GM06990 (cell line): ENCODE measurements at regions not wholly inside any gene's neighbourhood (a gene's known extent, or its start where the extent isn't known, plus 50 kb on each side); places are given as distances from the start of the nearest gene placed in this dataset.
"Not testable (repeated sequence)": the region's sequence is repeated elsewhere in the genome, so short reads cannot be mapped to it uniquely, and the experiment has no call there.

ENCODE experiments used
- DNase-seq: peaks from one replicate; pipeline ENCODE4 v3.0.0-alpha.2; 2011; ENCODE audit not compliant: insufficient read length; ENCODE audit errors: extremely low read depth
- H3K27me3 ChIP-seq: replicated peaks from 2 replicates; pipeline ENCODE4 v1.6.0; 2011; ENCODE audit warnings: low read length; ENCODE audit not compliant: control insufficient read depth, insufficient read depth
- H3K36me3 ChIP-seq: 2 replicates; pipeline ENCODE4 v1.5.1; 2011; ENCODE audit warnings: low read length; ENCODE audit not compliant: control insufficient read depth, insufficient read depth
- H3K4me3 ChIP-seq: replicated peaks from 2 replicates; pipeline ENCODE4 v1.5.1; 2011; ENCODE audit warnings: low read depth, mild to moderate bottlenecking, control low read depth, low read length
- CTCF ChIP-seq: IDR thresholded peaks from 2 replicates; pipeline ENCODE4 v1.5.1; 2011; ENCODE audit warnings: low read length, control low read depth, mild to moderate bottlenecking, inconsistent platforms; ENCODE audit not compliant: insufficient read depth, poor library complexity, severe bottlenecking

DNA sequence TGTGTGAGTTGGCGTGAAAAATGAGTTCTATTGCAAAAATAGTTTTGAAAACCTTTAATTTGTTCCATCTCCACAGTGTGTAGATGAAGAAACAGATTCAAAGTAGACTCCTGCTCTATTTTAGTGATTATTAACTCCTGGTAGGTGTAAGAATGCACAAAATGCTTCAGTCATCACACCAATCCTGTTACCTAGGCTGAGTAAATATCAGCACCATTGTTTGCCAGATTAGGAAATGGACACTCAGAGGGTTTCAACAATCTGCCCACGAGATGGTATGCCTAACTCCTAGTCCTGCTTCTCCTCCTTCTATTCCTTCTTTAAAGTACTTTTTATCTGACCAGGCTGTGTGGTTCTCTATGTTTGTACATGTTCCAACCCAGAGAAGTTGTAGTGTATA lies 108.9 kb upstream of the AHI1 start:
- DNase-seq = no peak
- H3K4me3 ChIP-seq = no peak overlapping the region
- no peak for TF ChIP-seq CTCF
- H3K36me3 ChIP-seq = no peaks in the 10 kb centered on the region
- no peaks in the 10 kb centered on the region; the same call in 1 of the 2 replicates for H3K27me3 ChIP-seq

GRCh38 chr6:135608031-135608430 lies 110.5 kb upstream of the AHI1 start:
- H3K36me3 ChIP-seq = no peaks in the 10 kb centered on the region
- DNase-seq = no peak
- TF ChIP-seq CTCF = no peak
- no peaks in the 10 kb centered on the region; the same call in 1 of the 2 replicates for H3K27me3 ChIP-seq
- no peak overlapping the region for H3K4me3 ChIP-seq

- not testable (repeated sequence) for H3K27me3 ChIP-seq
Observed at GRCh38 chr6:135610192-135610591, 112.7 kb upstream of the AHI1 start.

DNA sequence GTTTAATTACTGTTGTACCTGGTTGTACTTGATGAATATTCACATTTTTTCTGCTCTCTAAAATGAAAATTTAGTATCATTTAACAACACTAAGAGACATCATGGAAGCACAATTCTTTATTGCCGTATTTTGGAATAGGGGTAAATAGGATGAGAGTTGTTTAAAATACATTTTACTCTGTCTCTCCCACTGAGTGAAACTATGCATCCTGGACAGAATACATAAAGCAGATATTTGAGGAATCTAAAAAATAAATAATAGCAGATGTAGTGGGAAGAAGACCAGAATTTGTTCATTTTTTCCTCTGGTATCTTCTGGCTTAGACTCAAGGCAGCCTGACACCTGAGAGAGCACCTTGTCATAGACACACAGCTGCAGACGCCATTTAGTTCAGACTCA lies 119.1 kb upstream of the AHI1 start:
- H3K36me3 ChIP-seq = no peaks in the 10 kb centered on the region
- TF ChIP-seq CTCF = no peak
- no peaks in the 10 kb centered on the region for H3K27me3 ChIP-seq
- DNase-seq = no peak
- no peak overlapping the region for H3K4me3 ChIP-seq

More at GRCh38 chr6:135610192-135610591, 112.7 kb upstream of the AHI1 start:
- H3K36me3 ChIP-seq, DNase-seq, H3K4me3 ChIP-seq: not testable (repeated sequence)

DNA sequence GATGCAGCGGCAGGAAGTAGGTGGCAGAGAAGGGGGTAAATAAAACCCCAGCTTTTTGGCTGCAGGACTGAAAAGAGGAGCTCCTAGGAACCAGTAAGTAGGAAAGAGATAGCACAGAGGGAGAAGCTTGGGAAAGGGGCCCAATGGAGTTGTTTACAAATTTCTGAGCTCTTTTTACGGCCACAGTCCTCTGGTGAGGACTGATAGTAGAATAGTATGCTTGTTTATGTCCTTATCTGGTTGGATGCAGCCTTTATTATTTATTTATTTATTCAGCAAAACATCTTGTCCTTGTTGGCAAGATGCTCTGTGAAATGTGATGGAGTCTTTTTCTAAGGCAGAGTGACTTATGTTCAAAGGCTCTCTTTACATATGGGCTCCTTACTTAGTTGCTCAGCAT lies 119.7 kb upstream of the AHI1 start:
- no peak for TF ChIP-seq CTCF
- no peak for DNase-seq
- Histone ChIP-seq H3K27me3 (no peaks in the 10 kb centered on the region), H3K36me3 (no peaks in the 10 kb centered on the region), H3K4me3 (no peak overlapping the region)

GRCh38 chr6:135622081-135622480 lies 124.5 kb upstream of the AHI1 start:
- no peak for DNase-seq
- Histone ChIP-seq H3K36me3 (no peaks in the 10 kb centered on the region), H3K4me3 (no peak overlapping the region), H3K27me3 (no peaks in the 10 kb centered on the region)
- no peak for TF ChIP-seq CTCF
